GM18861 (cell line): ENCODE measurements at regions not wholly inside any gene's neighbourhood (a gene's known extent, or its start where the extent isn't known, plus 50 kb on each side); places are given as distances from the start of the nearest gene placed in this dataset.
"Not testable (repeated sequence)": the region's sequence is repeated elsewhere in the genome, so short reads cannot be mapped to it uniquely, and the experiment has no call there.

ENCODE experiments used
- ATAC-seq: cut with Tn5 transposase; IDR thresholded peaks from one replicate; pipeline ENCODE4 v1.9.1; 2021; ENCODE audit not compliant: unreplicated experiment

DNA sequence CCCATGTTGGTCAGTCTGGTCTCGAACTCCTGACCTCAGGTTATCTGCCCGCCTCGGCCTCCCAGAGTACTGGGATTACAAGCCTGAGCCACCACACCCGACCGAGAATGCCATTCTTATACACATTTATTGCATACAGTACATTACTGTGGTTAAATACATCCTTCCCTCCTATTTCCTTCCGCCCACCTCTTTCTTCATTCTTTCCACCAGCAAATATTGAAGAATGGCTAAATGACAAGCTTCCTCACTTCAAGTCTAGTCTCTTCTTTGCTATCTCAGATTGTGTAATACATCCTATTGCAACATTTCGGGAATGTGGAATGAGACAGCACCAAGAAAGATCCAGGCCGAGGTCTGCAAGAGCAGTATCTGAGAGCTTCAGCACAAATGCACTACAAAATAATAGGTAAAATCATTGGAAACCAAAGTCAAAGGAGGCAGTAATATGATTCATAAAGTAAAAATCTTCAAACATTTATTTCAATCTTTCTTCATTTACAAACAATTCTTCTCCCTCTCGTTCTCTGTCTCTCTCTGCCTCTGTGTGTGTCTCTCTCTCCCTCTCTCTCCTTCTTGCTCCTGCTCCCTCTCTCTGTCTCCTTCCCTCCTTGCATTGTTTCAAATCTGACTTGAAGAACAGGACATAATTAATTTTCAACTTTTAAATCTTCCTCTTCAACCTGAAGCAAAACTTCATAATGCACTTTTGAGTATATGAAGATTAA, 94.7 kb upstream of the TGFBR2 start:
- ATAC-seq: no peak

DNA sequence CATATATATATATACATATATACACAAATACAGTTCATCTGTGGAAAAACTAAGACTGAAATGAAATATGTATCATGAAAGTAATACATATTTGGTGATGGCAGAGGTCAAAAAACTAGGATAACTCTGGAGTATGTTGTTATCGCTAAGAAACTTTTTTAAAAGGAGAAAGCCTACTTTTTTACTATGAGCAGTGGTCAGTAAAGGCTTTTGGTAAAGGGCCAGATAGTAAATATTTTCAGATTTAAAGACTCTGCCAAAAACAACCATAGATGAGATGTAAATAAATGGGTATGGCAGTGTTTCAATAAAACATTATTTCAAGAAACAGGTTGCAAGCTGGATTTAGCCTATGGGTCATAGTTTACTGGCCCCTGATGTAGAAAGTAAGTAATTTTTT, 93.8 kb upstream of the TGFBR2 start:
- no peak for ATAC-seq

- no peak for ATAC-seq
Observed at GRCh38 chr3:30513374-30514152, 92.8 kb upstream of the TGFBR2 start.

DNA sequence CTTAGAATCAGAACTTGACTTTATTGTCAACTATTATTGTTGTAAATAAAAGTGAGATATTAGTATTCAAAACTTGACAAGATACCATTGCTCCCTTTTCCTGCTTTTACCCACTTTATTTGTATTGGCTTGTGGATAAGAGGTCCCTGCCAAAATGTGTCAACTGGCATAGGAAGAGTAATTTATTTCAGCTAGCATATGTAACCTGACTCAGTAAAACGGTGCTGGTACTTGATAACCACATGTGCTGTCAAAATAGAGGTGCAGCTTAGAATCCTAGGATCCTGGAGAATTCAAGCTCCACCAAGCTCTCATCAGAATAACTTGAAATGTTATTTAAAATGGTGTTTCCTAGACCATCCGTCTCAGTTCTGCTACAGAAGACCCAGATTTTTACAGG, 90.2 kb upstream of the TGFBR2 start:
- ATAC-seq: no peak

DNA sequence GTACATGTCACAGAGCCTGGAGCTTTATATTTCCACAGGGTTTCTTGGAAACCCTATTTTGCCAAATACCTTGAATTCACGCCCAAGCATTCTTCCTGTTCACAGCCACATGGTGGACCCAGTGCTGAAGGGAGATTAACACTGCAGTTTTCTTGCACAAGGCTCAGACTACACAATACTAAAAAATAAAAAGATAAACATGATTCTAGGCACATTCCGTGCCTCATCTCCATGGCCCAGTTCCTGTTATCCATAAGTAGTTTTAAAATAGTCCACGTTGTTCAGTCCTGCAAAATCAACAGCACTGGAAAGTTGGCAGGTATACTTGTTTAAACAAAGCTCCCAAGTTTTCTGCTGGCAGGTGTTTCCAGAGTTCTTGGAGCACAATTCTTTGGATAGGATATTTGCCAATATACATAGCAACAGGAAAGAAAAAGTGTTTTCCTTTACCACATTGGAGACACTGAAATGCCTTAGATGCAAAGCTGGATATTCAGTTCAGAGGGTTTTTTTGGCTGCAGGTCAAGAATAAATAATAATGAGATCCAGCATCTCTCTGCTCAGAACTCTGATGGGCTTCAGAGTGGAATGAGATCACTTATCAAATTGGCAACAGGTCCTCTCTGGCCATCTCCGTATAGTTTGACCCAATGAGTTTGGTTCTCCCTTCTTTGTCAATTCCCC, 88.1 kb upstream of the TGFBR2 start:
- ATAC-seq: no peak

GRCh38 chr3:30518872-30519271, 87.5 kb upstream of the TGFBR2 start:
- ATAC-seq: no peak

- ATAC-seq: no peak
Observed at GRCh38 chr3:30520699-30521098, 85.7 kb upstream of the TGFBR2 start.

DNA sequence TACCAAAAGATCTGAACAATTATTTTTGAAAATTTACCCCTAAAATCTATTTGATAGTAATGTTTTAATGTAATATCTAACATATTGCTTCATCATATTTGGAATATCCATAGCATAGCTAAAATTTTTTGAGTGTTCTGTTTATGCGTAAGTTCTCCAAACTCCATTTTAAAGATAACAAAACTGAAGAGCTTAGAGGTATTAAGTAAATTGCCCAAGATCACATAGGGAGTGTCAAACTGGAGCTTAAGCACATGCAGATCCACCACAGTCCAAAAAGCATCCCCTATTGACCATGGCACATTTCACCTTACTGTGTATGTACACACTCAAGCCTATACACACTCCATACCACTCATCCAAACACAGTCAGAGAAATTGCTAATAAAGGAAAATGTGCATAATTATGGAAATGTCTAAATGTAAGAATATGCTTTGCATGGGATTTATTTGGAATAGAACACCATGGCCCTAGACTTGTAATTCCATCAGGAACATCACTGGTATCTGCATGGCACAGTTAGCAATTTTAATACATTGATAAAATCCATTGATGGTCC, 85.2 kb upstream of the TGFBR2 start:
- no peak for ATAC-seq

GRCh38 chr3:30522476-30522875, 83.9 kb upstream of the TGFBR2 start:
- no peak for ATAC-seq

DNA sequence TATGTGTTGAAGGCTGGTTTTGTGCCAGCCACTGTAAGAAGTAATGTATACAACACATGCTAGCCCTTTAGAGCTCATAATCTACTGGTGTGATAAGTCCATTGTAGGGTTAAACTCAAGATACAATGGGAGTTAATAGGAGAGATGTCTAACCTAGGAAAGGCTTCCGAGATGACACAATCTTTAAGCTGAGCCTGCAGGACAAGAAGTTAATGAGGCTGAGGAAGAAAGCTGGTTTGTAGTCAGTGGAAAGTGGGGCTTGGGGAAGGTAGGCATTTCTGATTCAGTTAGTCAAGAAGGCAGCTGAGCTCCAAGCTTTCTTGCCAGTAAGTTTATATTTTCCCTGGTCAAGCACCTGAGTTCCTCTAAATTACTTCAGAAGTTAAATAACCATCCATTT, 83.0 kb upstream of the TGFBR2 start:
- no peak for ATAC-seq

DNA sequence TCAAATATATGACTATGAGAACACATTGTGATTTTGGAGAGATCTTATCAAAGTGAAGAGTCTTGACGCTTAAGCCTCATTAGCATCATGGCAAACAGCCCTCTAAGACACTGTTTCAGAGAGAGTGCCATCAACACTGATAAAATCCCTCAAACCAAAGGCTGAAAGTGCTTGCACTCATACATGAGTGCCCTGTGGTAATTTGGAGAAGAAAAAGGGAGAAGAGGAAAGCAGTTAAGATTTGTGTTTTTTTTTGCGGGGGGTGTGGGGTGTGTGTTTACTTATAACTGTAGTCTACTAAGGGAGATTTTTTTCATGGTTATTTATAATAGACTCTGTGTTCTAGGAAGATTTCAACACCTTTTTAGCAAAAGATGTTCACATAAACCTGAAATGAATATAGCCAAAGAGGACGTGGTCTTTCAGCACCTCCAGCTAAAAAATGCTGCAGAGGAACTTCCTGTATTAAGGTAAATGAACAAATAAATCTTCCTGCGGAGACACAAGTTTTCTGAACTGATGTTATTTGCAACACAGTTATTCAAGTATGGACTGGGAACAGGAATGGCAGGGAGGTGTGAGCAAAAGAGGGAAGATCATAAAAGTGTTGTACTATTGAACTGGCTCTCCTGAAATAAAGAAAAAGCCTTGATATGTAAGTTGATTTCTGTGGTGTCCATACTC, 81.9 kb upstream of the TGFBR2 start:
- no peak for ATAC-seq

DNA sequence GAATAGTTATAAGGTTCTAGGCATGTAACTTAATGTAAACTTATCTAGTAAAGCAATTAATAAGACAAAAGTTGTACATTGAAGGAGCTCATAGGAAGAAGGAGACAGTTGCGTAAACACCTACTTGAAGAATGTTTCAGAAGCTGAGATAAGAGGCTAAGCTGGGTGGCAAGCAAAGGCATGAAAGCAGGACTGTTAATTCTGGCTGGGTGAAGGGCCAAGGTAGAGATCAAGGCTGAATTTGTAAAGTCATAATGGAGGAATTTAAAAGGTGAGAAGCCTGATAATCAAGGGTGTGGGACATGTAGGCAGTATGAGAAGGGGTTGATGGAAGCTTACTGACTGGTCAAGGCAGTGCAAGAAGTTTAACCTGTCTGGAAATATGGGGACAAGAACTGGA, 80.4 kb upstream of the TGFBR2 start:
- no peak for ATAC-seq

DNA sequence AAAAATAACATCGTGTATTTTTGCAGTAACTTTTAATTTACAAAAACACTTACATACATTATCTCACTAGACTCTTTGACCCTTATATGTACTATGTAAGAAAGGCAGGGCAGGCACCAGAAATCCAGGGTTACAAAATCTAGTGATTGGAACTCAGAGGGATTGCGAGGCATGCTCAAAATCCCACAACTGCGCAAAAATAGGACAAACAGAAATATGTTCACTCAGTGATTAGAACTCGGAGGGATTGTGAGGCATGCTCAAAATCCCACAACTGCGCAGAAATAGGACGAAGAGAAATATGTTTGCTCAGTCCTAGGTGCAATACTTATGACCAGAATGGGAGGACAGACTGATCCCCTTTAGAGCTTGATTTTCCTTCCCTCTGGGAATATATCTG, 79.2 kb upstream of the TGFBR2 start:
- ATAC-seq: no peak

GRCh38 chr3:30527720-30528119, 78.7 kb upstream of the TGFBR2 start:
- no peak for ATAC-seq

GRCh38 chr3:30530084-30530483, 76.3 kb upstream of the TGFBR2 start:
- ATAC-seq: no peak

DNA sequence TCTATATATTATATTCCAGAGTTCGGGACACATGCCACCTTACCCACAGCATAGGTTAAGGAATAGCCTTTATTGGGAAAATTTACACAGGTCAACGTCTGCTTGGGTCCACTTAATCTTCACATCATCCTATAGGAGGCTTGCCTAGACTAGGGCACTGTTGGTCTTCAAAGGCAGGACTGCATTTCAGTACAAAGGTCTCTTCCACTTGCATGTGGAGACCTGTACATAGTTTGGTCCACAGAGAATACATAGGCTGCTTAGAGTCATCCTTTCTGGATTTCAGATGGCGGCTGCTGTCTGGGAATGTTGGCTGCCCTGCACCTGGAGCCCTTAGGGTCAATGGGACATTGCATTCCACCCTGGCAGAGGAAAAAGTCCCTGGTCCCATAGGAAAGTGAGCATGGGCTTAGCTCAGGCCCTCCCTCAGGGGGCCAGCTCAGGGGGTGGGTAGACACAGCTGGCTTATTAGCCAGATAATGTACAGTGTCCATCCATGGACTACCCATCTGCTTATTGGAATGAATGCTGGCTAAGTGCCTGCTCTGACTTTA, 75.3 kb upstream of the TGFBR2 start:
- no peak for ATAC-seq

DNA sequence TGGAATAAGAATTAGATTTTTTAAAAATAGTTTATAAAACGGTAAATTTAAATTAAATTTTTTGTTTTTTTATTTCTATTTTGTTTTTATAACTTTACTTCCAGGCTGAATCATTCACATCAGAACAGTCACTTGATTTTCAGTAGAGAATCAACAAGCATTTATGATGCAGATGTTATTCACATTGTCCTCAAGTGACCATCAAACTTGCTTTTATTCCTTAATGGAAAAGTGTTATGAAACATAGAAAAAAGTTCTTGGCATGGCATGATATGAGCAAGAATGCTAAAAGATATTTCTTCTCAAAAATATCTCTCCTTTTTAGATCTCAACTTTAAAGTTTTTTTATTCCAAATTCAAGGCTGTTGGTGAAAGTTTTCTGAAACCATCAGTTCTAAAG, 70.9 kb upstream of the TGFBR2 start:
- no peak for ATAC-seq

DNA sequence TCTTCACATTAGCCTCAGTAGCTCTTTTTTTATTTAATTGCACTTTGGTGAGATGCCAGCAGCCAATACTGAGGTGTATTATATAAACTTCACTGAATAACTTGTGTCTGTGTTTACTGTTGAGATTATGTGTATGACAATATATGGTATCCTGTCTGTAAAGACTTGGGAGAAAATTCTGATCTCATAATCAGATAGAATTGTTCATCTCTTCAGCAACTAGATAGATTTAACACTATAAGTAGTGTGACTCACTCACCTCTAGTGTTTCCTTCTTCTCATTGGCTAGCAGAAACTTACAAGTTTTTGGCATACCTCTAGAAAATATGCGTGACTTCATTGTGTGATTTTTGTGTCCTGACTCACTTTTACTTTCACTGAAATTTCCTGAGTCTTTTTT, 67.6 kb upstream of the TGFBR2 start:
- no peak for ATAC-seq

DNA sequence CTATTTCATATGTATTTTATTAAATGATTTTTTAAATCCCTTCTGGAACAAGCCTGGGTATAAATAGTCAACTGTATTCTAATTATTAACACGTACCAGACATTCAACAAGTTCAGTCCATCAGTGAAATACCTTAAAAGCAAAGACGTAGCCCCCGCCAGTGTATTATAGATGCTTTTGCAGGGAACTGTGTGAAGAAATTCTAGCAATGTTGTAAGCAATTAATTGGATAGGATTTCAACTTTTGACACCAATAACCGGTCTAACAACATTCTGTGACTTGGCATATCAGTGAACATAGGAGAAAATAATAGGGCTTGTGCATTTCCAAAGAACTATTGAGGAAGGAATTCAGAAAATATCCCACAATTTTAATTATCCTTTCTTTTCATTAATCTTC, 67.2 kb upstream of the TGFBR2 start:
- no peak for ATAC-seq

GRCh38 chr3:30539772-30540171, 66.6 kb upstream of the TGFBR2 start:
- no peak for ATAC-seq

DNA sequence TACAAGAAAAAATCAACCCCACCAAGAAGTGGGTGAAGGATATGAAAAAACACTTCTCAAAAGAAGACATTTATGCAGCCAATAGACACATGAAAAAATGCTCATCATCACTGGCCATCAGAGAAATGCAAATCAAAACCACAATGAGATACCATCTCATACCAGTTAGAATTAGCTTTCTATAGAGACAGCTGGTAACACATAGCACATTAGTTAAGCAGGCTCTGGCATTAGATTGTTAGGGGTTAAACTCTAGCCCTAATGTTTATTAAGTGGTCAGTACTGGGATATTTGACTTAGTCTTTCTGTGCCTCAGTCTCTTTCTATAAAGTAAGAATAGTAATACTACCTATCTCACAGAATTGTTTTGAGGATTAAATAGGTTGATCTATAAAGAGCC, 65.2 kb upstream of the TGFBR2 start:
- not testable (repeated sequence) for ATAC-seq
